ENCODE measurements at regions not wholly inside any gene's neighbourhood (a gene's known extent, or its start where the extent isn't known, plus 50 kb on each side); places are given as distances from the start of the nearest gene placed in this dataset.
A peak's percentile ranks its signal among the peaks of the same experiment; 100 is the strongest.

- H3K36me3 ChIP-seq (ENCODE audit: low read depth, low read length): no peaks in the 10 kb centered on the region
- no peaks in the 10 kb centered on the region for H3K27me3 ChIP-seq (ENCODE audit: low read length)
- H3K27ac ChIP-seq (ENCODE audit: low read length): no peak overlapping the region
- H3K4me3 ChIP-seq (ENCODE audit: low read length): no peak overlapping the region
- peaks cover 6% of the 10 kb centered on the region for H3F3A ChIP-seq (ENCODE audit: low read length, unreplicated experiment)
- H3K79me2 ChIP-seq (ENCODE audit: low read length): no peaks in the 10 kb centered on the region
- ChIA-PET POLR2A (ENCODE audit: unreplicated experiment) (no interaction called here), CTCF (no interaction called here)
- H3K4me2 ChIP-seq (ENCODE audit: low read length): no peak overlapping the region
- no peaks in the 10 kb centered on the region for H3K9me3 ChIP-seq (ENCODE audit: low read length)
- BruUV-seq (replicated peaks): no TSS peak
- intact Hi-C loops (cut with micrococcal nuclease): no loop called here
- H4K20me1 ChIP-seq (ENCODE audit: low read length): no peaks in the 10 kb centered on the region
- no peaks in the 10 kb centered on the region for H3K9me2 ChIP-seq (replicated peaks; ENCODE audit: low read length)
- H2AFZ ChIP-seq (ENCODE audit: low read length): no peak overlapping the region
- H3K4me1 ChIP-seq (ENCODE audit: insufficient read depth, low read length): peaks cover 23% of the 10 kb centered on the region
- DNase-seq (no peak), ATAC-seq (no peak)
- no peak overlapping the region for H3K9ac ChIP-seq (ENCODE audit: low read length)
- TF ChIP-seq CTCF (conservative IDR thresholded peaks at IDR 0.05; ENCODE audit: low read depth, low read length) (no peak), EZH2phosphoT487 (IDR thresholded peaks at IDR 0.05; ENCODE audit: borderline replicate concordance, low read length) (no peak), EZH2 (IDR thresholded peaks at IDR 0.05; ENCODE audit: low read length, unreplicated experiment) (no peak)
Measured at GRCh38 chr12:115386946-115387345, 703.0 kb upstream of the TBX3 start.

GRCh38 chr12:115385141-115385540 lies 701.2 kb upstream of the TBX3 start:
- POLR2A ChIA-PET (ENCODE audit: unreplicated experiment): interaction anchor here (0.8 kb wide), 1 partner anchor 330 kb away, joined by 3 read pairs; no protein-coding TSS in a partner anchor

More at GRCh38 chr12:115385141-115385540, 701.2 kb upstream of the TBX3 start:
- no peak for ATAC-seq
- DNase-seq: peak; percentile 51
- Histone ChIP-seq H3K9me2 (replicated peaks; ENCODE audit: low read length) (no peaks in the 10 kb centered on the region), H3K4me3 (ENCODE audit: low read length) (no peak overlapping the region), H3K4me1 (ENCODE audit: insufficient read depth, low read length) (peaks cover 23% of the 10 kb centered on the region), H3K9ac (ENCODE audit: low read length) (no peak overlapping the region), H3K36me3 (ENCODE audit: low read depth, low read length) (no peaks in the 10 kb centered on the region), H3K9me3 (ENCODE audit: low read length) (no peaks in the 10 kb centered on the region), H3K27ac (ENCODE audit: low read length) (no peak overlapping the region), H4K20me1 (ENCODE audit: low read length) (no peaks in the 10 kb centered on the region), H3K79me2 (ENCODE audit: low read length) (no peaks in the 10 kb centered on the region), H2AFZ (ENCODE audit: low read length) (no peak overlapping the region), H3K27me3 (ENCODE audit: low read length) (no peaks in the 10 kb centered on the region), H3F3A (ENCODE audit: low read length, unreplicated experiment) (peaks cover 6% of the 10 kb centered on the region), H3K4me2 (ENCODE audit: low read length) (no peak overlapping the region)
- CTCF ChIA-PET: no interaction called here
- BruUV-seq (replicated peaks): no TSS peak
- intact Hi-C loops (cut with micrococcal nuclease): no loop called here
- TF ChIP-seq EZH2phosphoT487 (IDR thresholded peaks at IDR 0.05; ENCODE audit: borderline replicate concordance, low read length): no peak
- TF ChIP-seq EZH2 (IDR thresholded peaks at IDR 0.05; ENCODE audit: low read length, unreplicated experiment): no peak
- TF ChIP-seq CTCF (conservative IDR thresholded peaks at IDR 0.05; ENCODE audit: low read depth, low read length): no peak
